HEK293T (cell line): ENCODE measurements at regions not wholly inside any gene's neighbourhood (a gene's known extent, or its start where the extent isn't known, plus 50 kb on each side); places are given as distances from the start of the nearest gene placed in this dataset.

Source experiments
- CTCF ChIA-PET: fragments of 350-600 bp; formaldehyde crosslinking; extraction: SDS; loops from one replicate; lab custom pipeline; 2021; ENCODE audit warnings: antibody characterized with exemption, inconsistent platforms; lab: Yijun Ruan, JAX
- POLR2A ChIA-PET: fragments of 350-600 bp; formaldehyde crosslinking; extraction: SDS; loops from one replicate; lab custom pipeline; 2020; ENCODE audit warnings: antibody characterized with exemption, inconsistent platforms; lab: Yijun Ruan, JAX
- DNase-seq: peaks from one replicate; pipeline ENCODE4 v3.0.0; 2012; ENCODE audit warnings: mixed read lengths; ENCODE audit errors: extremely low spot score
- ARNT ChIP-seq: fragments of 450-650 bp; IDR thresholded peaks from 2 replicates; pipeline ENCODE4 v1.6.1; 2017; ENCODE audit warnings: mild to moderate bottlenecking
- BHLHE40 ChIP-seq: fragments of 450-650 bp; IDR thresholded peaks from 2 replicates; pipeline ENCODE4 v1.6.1; 2016; ENCODE audit warnings: mild to moderate bottlenecking, moderate library complexity, borderline replicate concordance
- CTBP1 ChIP-seq: fragments of 450-650 bp; IDR thresholded peaks from 2 replicates; pipeline ENCODE4 v1.6.1; 2016; ENCODE audit warnings: borderline replicate concordance
- ELF4 ChIP-seq: fragments of 450-650 bp; IDR thresholded peaks from 2 replicates; pipeline ENCODE4 v1.6.1; 2017; ENCODE audit warnings: antibody characterized with exemption
- FOXA1 ChIP-seq: fragments of 450-650 bp; IDR thresholded peaks from 2 replicates; pipeline ENCODE4 v1.6.1; 2016; ENCODE audit warnings: mild to moderate bottlenecking
- FOXK2 ChIP-seq: fragments of 450-650 bp; IDR thresholded peaks from 2 replicates; pipeline ENCODE4 v1.6.1; 2016; ENCODE audit warnings: mild to moderate bottlenecking
- FOXM1 ChIP-seq: fragments of 450-650 bp; IDR thresholded peaks from 2 replicates; pipeline ENCODE4 v1.6.1; 2017; ENCODE audit warnings: mild to moderate bottlenecking, borderline replicate concordance
- HDGF ChIP-seq: fragments of 450-650 bp; IDR thresholded peaks from 2 replicates; pipeline ENCODE4 v1.6.1; 2017; ENCODE audit warnings: antibody characterized with exemption, borderline replicate concordance
- L3MBTL2 ChIP-seq: fragments of 450-650 bp; conservative IDR thresholded peaks from 2 replicates; pipeline ENCODE4 v1.6.1; 2016; ENCODE audit warnings: mild to moderate bottlenecking
- LEF1 ChIP-seq: fragments of 450-650 bp; IDR thresholded peaks from 2 replicates; pipeline ENCODE4 v1.6.1; 2017; ENCODE audit warnings: mild to moderate bottlenecking, borderline replicate concordance
- NFRKB ChIP-seq: fragments of 450-650 bp; IDR thresholded peaks from 2 replicates; pipeline ENCODE4 v1.6.1; 2016; ENCODE audit warnings: mild to moderate bottlenecking, moderate library complexity
- SP1 ChIP-seq: fragments of 450-650 bp; IDR thresholded peaks from 2 replicates; pipeline ENCODE4 v1.6.1; 2017
- SUZ12 ChIP-seq: fragments of 450-650 bp; IDR thresholded peaks from 2 replicates; pipeline ENCODE4 v1.6.1; 2016; ENCODE audit warnings: mild to moderate bottlenecking
- TARDBP ChIP-seq: fragments of 450-650 bp; IDR thresholded peaks from 2 replicates; pipeline ENCODE4 v1.6.1; 2016
- ZNF384 ChIP-seq: fragments of 450-650 bp; IDR thresholded peaks from 2 replicates; pipeline ENCODE4 v1.6.1; 2016
- TF ChIP-seq, protein P1 (sequence below): fragments of 450-650 bp; IDR thresholded peaks from 2 replicates; pipeline ENCODE4 v1.6.1; 2016

GRCh38 chr15:31151301-31152233, 50.0 kb upstream of the TRPM1 start:
- CTCF ChIA-PET: no interaction called here
- DNase-seq: no peak
- no peak for TF ChIP-seq CTBP1
- POLR2A ChIA-PET: no interaction called here

DNA sequence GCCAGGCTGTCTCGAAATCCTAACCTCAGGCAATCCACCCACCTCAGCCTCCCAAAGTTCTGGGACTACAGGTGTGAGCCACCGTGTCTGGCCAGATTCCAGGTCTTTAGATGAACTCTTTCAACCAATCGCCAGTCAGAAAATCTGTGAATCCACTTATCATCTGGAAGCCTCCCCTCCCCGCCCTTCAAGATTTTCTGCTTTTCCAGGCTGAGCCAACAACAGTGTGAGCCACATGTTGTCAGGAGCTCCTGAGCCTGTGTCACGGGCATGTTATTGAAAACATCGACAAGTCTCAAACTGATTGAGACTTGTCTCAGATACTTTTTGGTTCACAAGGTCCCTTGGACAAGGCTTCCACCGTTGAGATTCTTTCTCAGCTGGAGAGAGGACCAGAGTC, 52.0 kb upstream of the TRPM1 start:
- DNase-seq: no peak
- POLR2A ChIA-PET: no interaction called here
- TF ChIP-seq SP1: no peak
- TF ChIP-seq LEF1: no peak
- TF ChIP-seq TARDBP: no peak
- TF ChIP-seq ZNF384: no peak
- no peak for TF ChIP-seq ELF4
- TF ChIP-seq, protein P1, sequence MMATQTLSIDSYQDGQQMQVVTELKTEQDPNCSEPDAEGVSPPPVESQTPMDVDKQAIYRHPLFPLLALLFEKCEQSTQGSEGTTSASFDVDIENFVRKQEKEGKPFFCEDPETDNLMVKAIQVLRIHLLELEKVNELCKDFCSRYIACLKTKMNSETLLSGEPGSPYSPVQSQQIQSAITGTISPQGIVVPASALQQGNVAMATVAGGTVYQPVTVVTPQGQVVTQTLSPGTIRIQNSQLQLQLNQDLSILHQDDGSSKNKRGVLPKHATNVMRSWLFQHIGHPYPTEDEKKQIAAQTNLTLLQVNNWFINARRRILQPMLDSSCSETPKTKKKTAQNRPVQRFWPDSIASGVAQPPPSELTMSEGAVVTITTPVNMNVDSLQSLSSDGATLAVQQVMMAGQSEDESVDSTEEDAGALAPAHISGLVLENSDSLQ: no peak
- no peak for TF ChIP-seq FOXK2
- no peak for TF ChIP-seq BHLHE40
- no peak for TF ChIP-seq CTBP1
- TF ChIP-seq HDGF: no peak
- TF ChIP-seq FOXA1: no peak
- TF ChIP-seq FOXM1: no peak
- TF ChIP-seq ARNT: no peak
- TF ChIP-seq NFRKB: no peak
- TF ChIP-seq SUZ12: no peak
- no peak for TF ChIP-seq L3MBTL2
- CTCF ChIA-PET: no interaction called here

DNA sequence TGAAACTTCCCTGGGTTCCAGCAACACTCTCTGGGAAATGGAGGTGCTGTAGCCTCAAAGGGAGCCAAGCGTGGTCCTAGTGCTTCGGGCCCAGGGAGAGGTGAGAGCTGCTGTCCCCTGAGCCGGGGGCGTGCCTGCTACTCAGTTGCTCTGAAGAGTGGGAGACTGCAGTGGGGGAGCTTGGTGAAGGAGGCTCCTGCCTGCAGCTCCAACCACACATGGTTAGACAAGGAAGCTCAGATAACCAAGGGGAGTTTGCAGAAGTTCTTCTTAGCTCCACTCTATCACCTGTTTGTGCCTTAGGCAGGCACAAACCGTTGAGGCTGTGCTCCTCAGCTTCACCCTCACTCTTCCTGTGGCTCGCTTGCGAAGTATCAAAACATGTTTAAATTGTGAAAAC, 53.6 kb upstream of the TRPM1 start:
- DNase-seq: no peak
- TF ChIP-seq FOXA1: no peak
- no peak for TF ChIP-seq ZNF384
- TF ChIP-seq BHLHE40: no peak
- no peak for TF ChIP-seq SUZ12
- no peak for TF ChIP-seq TARDBP
- no peak for TF ChIP-seq L3MBTL2
- TF ChIP-seq ELF4: no peak
- no peak for TF ChIP-seq NFRKB
- no peak for TF ChIP-seq FOXM1
- POLR2A ChIA-PET: no interaction called here
- CTCF ChIA-PET: no interaction called here

- TF ChIP-seq ELF4: no peak
- TF ChIP-seq, protein P1: no peak
- TF ChIP-seq FOXA1: no peak
- TF ChIP-seq CTBP1: no peak
- no peak for TF ChIP-seq SUZ12
- no peak for TF ChIP-seq ARNT
- no peak for TF ChIP-seq TARDBP
- TF ChIP-seq ZNF384: no peak
- TF ChIP-seq L3MBTL2: no peak
- no peak for TF ChIP-seq FOXM1
- TF ChIP-seq HDGF: no peak
- TF ChIP-seq SP1: no peak
- TF ChIP-seq BHLHE40: no peak
- no peak for TF ChIP-seq LEF1
- TF ChIP-seq FOXK2: no peak
- no peak for TF ChIP-seq NFRKB
- POLR2A ChIA-PET: no interaction called here
- CTCF ChIA-PET: no interaction called here
- no peak for DNase-seq
Measured at GRCh38 chr15:31156226-31156625, 54.7 kb upstream of the TRPM1 start.

DNA sequence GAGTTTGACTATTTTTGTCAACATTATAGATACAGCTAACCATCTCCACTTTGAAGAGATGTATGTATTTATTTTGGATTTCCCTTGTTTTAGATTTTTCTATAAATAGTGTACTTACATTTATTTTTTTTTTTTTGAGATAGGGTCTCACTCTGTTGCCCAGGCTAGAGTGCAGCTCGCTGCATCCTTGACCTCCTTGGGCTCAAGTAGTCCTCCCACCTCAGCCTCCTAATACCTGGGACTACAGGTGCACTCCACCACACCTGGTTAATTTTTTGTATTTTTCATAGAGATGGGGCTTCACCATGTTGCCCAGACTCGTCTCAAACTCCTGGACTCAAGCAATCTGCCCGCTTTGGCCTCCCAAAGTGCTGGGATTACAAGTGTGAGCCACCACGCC, 55.3 kb upstream of the TRPM1 start:
- POLR2A ChIA-PET: no interaction called here
- CTCF ChIA-PET: no interaction called here
- no peak for DNase-seq
- TF ChIP-seq BHLHE40: no peak
- TF ChIP-seq ZNF384: no peak
- no peak for TF ChIP-seq NFRKB
- TF ChIP-seq FOXK2: no peak
- no peak for TF ChIP-seq TARDBP
- TF ChIP-seq, protein P1: no peak
- TF ChIP-seq HDGF: no peak
- no peak for TF ChIP-seq ELF4
- no peak for TF ChIP-seq LEF1
- TF ChIP-seq L3MBTL2: no peak
- TF ChIP-seq FOXA1: no peak
- no peak for TF ChIP-seq FOXM1
- TF ChIP-seq CTBP1: no peak

GRCh38 chr15:31157644-31158069, 56.1 kb upstream of the TRPM1 start:
- no peak for DNase-seq
- no peak for TF ChIP-seq FOXK2
- TF ChIP-seq NFRKB: no peak
- ChIA-PET CTCF (no interaction called here), POLR2A (no interaction called here)
